ENCODE measurements at regions not wholly inside any gene's neighbourhood (a gene's known extent, or its start where the extent isn't known, plus 50 kb on each side); places are given as distances from the start of the nearest gene placed in this dataset.
"Not testable (repeated sequence)": the region's sequence is repeated elsewhere in the genome, so short reads cannot be mapped to it uniquely, and the experiment has no call there.

GRCh38 chr7:142455392-142455791, 197.5 kb upstream of the PRSS58 start:
- H3K4me3 ChIP-seq (ENCODE audit: low read depth, low read length), result no peak overlapping the region
- no peak for DNase-seq (ENCODE audit: low read depth)
- no peak for TF ChIP-seq CTCF (IDR thresholded peaks at IDR 0.05; ENCODE audit: insufficient read depth, low read depth, low read length)

DNA sequence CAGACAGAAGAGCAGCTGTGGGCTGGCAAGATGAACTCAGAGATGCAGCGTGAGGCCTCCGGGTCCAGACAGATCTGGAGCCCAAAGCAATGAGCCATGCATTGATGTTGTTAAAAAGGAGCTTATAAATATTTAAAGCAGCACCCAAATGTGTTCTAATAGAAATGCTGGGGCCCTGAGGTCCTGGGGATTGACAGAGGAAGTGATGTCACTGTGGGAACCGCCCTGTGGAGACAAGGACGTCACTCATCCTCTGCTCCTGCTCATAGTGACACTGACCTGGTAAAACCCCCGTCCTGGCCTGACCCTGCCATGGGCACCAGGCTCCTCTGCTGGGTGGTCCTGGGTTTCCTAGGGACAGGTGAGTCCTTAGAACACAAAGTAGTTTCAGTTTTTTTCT, 197.0 kb upstream of the PRSS58 start:
- H3K4me3 ChIP-seq (ENCODE audit: low read depth, low read length), result no peak overlapping the region
- no peak for TF ChIP-seq CTCF (IDR thresholded peaks at IDR 0.05; ENCODE audit: insufficient read depth, low read depth, low read length)
- no peak for DNase-seq (ENCODE audit: low read depth)

DNA sequence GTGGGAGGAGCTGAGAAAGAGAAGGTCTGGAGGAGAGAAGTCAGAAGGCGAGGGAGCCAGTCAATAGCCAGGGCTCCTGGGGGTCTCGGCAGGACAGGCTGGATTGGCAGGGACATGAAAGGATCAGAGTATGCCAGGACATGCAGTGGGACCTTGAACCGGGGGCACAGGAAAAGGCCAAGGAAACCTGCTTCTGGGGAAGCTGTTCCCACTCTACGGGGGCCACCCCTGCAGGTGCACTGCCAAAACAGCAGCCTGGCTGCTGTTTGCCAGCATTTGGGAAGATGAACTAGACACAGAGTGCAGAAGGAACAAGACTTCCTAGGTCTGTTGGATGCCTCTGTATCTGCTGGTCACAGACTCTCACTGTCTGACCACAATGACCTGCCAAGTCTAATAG, 194.9 kb upstream of the PRSS58 start:
- no peak for DNase-seq (ENCODE audit: low read depth)
- no peak for TF ChIP-seq CTCF (IDR thresholded peaks at IDR 0.05; ENCODE audit: insufficient read depth, low read depth, low read length)
- no peak overlapping the region for H3K4me3 ChIP-seq (ENCODE audit: low read depth, low read length)

GRCh38 chr7:142451817-142452216, 194.0 kb upstream of the PRSS58 start:
- TF ChIP-seq CTCF (IDR thresholded peaks at IDR 0.05; ENCODE audit: insufficient read depth, low read depth, low read length), result no peak
- DNase-seq (ENCODE audit: low read depth), result no peak
- no peak overlapping the region for H3K4me3 ChIP-seq (ENCODE audit: low read depth, low read length)

- DNase-seq (ENCODE audit: low read depth), result no peak
- H3K4me3 ChIP-seq (ENCODE audit: low read depth, low read length), result no peak overlapping the region
- TF ChIP-seq CTCF (IDR thresholded peaks at IDR 0.05; ENCODE audit: insufficient read depth, low read depth, low read length), result no peak
Measured at GRCh38 chr7:142451296-142451695, 193.4 kb upstream of the PRSS58 start.

- no peak for DNase-seq (ENCODE audit: low read depth)
- TF ChIP-seq CTCF (IDR thresholded peaks at IDR 0.05; ENCODE audit: insufficient read depth, low read depth, low read length), result no peak
- H3K4me3 ChIP-seq (ENCODE audit: low read depth, low read length), result no peak overlapping the region
Measured at GRCh38 chr7:142450695-142451094, 192.8 kb upstream of the PRSS58 start.

DNA sequence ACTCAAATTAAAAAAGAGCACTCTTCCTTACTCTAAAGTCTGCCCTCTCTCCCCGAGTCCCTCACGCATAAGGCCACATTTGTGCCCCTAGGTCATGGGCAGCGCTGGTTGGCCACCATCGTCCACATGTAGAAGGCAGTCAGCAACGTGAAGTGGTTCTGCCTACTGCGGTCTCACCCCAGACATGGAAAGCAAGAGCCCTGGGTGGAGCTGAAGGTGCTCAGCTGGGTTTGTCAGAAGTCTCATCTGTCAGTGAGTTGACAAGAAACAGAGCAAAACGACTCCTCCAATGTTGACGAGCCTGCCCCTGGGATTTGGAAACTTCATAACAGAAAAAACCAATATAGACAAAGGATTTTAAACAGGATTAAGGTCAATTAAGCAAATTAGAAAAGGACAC, 192.3 kb upstream of the PRSS58 start:
- TF ChIP-seq CTCF (IDR thresholded peaks at IDR 0.05; ENCODE audit: insufficient read depth, low read depth, low read length), result no peak
- DNase-seq (ENCODE audit: low read depth), result no peak

GRCh38 chr7:142448857-142449256, 191.0 kb upstream of the PRSS58 start:
- H3K4me3 ChIP-seq (ENCODE audit: low read depth, low read length); DNase-seq (ENCODE audit: low read depth): not testable (repeated sequence)

More for the DNA sequence above, 192.3 kb upstream of the PRSS58 start:
- H3K4me3 ChIP-seq (ENCODE audit: low read depth, low read length), result no peak overlapping the region

Measured in fibroblast of villous mesenchyme (primary cell).